ENCODE measurements at regions not wholly inside any gene's neighbourhood (a gene's known extent, or its start where the extent isn't known, plus 50 kb on each side); places are given as distances from the start of the nearest gene placed in this dataset.

DNA sequence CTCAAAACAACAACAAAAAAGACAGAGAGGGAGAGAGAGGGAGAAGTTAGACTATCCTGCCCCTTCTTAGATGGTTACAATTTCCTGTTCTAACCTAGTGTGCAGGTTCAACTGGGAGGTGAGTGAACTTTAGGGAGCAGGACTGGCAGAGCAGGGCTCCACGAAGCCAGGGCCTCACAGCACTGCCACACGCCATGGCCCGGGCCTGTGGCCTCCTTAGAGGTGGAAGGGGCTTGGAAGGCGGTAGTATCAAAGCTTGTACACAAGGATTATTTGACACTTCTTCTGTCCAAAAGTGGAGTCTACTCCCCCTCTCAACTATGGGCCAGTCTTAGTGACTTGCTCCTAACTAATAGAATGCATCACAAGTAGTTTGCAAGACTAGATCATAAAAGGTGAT, 62.9 kb upstream of the TMEM72 start:
- Histone ChIP-seq H3K9me3 (peaks cover 0 to 10% (median 0%) of the 10 kb centered on the region in 3 donors), H3K27me3 (no peaks in the 10 kb centered on the region), H3K36me3 (no peaks in the 10 kb centered on the region), H3K4me1 (no peaks in the 10 kb centered on the region), H3K27ac (no peak overlapping the region), H3K4me3 (no peak overlapping the region)
- ATAC-seq, result no peak
- 100% methylated on average over 4 of the region's 4 CpGs; no CpG with 5 or more reads in 1 of the 2 donors for WGBS, 2 donors (ENCODE audit: low coverage in 1 of 2)
- TF ChIP-seq POLR2A (IDR thresholded peaks at IDR 0.05) (no peak), EP300 (IDR thresholded peaks at IDR 0.05) (no peak), POLR2AphosphoS5 (IDR thresholded peaks at IDR 0.05) (no peak)
- TF ChIP-seq, protein P1, sequence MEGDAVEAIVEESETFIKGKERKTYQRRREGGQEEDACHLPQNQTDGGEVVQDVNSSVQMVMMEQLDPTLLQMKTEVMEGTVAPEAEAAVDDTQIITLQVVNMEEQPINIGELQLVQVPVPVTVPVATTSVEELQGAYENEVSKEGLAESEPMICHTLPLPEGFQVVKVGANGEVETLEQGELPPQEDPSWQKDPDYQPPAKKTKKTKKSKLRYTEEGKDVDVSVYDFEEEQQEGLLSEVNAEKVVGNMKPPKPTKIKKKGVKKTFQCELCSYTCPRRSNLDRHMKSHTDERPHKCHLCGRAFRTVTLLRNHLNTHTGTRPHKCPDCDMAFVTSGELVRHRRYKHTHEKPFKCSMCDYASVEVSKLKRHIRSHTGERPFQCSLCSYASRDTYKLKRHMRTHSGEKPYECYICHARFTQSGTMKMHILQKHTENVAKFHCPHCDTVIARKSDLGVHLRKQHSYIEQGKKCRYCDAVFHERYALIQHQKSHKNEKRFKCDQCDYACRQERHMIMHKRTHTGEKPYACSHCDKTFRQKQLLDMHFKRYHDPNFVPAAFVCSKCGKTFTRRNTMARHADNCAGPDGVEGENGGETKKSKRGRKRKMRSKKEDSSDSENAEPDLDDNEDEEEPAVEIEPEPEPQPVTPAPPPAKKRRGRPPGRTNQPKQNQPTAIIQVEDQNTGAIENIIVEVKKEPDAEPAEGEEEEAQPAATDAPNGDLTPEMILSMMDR (IDR thresholded peaks at IDR 0.05), result no peak

DNA sequence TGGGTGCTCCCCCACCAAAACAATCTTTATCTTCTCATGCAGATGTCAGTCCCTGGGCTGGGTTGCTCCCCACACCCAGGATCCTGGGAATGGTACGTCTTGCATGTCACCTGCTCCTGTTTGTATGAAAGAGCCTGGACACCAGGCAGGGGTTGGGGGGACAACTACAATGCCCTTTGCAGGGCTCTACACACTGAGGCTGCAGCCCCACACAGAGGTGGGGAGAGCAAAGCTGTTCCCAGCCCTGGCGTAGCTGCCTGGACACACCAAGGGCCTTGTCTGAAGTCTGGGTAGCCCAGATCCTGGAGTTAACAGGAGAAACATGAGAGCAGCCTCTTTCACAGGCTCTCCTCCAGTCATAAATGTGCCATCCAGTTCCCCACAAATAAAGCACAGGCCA, 61.2 kb upstream of the TMEM72 start:
- no peaks in the 10 kb centered on the region for H3K27me3 ChIP-seq
- no peaks in the 10 kb centered on the region for H3K36me3 ChIP-seq
- WGBS, 2 donors (ENCODE audit: low coverage in 1 of 2), result 100% methylated on average over 1 of the region's 2 CpGs; no CpG with 5 or more reads in 1 of the 2 donors
- H3K4me3 ChIP-seq, result no peak overlapping the region
- peaks cover 0 to 10% (median 0%) of the 10 kb centered on the region in 3 donors for H3K9me3 ChIP-seq
- ATAC-seq, result no peak
- TF ChIP-seq POLR2A (IDR thresholded peaks at IDR 0.05) (no peak), POLR2AphosphoS5 (IDR thresholded peaks at IDR 0.05) (no peak), EP300 (IDR thresholded peaks at IDR 0.05) (no peak)
- TF ChIP-seq, protein P1 (IDR thresholded peaks at IDR 0.05), result no peak
- no peak overlapping the region for H3K27ac ChIP-seq
- H3K4me1 ChIP-seq, result no peaks in the 10 kb centered on the region

DNA sequence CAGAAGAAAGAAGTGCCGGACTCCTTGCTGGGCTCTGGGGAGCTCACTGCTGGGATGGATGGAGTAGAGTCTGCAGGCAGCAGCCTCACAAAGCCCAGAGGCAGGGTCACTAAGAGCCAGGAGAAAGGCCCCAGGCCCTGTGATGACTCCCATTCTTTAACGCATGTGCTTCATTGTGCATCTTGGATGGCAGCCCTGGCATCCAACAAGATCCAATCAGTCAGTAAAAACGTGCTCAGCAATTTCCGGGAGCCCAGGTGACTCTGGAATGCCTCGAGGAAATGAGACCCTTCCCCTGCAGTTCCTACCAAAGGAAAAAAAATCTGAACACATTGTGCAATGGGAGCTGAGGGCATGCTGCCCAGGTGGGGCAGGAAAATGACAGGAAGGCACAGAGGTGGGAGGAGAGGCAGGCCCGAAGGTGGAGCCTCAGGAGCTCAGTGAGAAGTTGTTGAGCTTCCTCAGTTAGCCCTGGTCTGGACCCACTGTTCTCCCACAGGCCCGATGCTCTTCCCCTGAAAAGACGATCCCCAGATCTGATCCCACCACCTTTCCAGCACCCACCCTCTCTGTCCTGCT, 60.7 kb upstream of the TMEM72 start:
- no peak for ATAC-seq
- H3K36me3 ChIP-seq, result no peaks in the 10 kb centered on the region
- no peaks in the 10 kb centered on the region for H3K4me1 ChIP-seq
- TF ChIP-seq, protein P1 (IDR thresholded peaks at IDR 0.05), result no peak
- TF ChIP-seq POLR2A (IDR thresholded peaks at IDR 0.05), result no peak
- TF ChIP-seq EP300 (IDR thresholded peaks at IDR 0.05), result no peak
- TF ChIP-seq POLR2AphosphoS5 (IDR thresholded peaks at IDR 0.05), result no peak
- peaks cover 0 to 10% (median 0%) of the 10 kb centered on the region in 3 donors for H3K9me3 ChIP-seq
- no peak overlapping the region for H3K4me3 ChIP-seq
- 94% methylated on average over 4 of the region's 8 CpGs; no CpG with 5 or more reads in 1 of the 2 donors for WGBS, 2 donors (ENCODE audit: low coverage in 1 of 2)
- no peaks in the 10 kb centered on the region for H3K27me3 ChIP-seq
- H3K27ac ChIP-seq, result no peak overlapping the region

DNA sequence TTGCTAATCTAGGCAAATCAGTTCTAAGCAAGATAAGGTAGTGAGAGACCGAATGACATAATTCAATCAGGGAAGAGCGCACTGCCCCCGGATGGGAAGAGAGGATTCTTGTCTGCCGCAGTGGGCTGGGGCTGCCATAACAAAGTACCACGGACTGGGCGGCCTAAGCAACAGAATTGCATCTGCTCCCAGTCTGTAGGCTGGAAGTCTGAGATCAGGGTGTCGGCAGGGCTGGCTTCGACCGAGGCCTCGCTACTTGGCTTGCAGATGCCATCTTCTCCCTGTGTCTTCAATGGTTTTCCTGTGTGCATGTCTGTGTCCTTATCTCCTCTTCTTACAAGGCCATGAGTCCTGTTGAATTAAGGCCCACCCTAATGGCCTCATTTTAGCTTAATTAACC, 59.7 kb upstream of the TMEM72 start:
- H3K36me3 ChIP-seq, result no peaks in the 10 kb centered on the region
- no peaks in the 10 kb centered on the region for H3K27me3 ChIP-seq
- peaks cover 0 to 10% (median 0%) of the 10 kb centered on the region in 3 donors for H3K9me3 ChIP-seq
- TF ChIP-seq, protein P1 (IDR thresholded peaks at IDR 0.05), result no peak
- TF ChIP-seq EP300 (IDR thresholded peaks at IDR 0.05) (no peak), POLR2AphosphoS5 (IDR thresholded peaks at IDR 0.05) (no peak), POLR2A (IDR thresholded peaks at IDR 0.05) (no peak)
- no peaks in the 10 kb centered on the region for H3K4me1 ChIP-seq
- WGBS, 2 donors (ENCODE audit: low coverage in 1 of 2), result 93% methylated on average over 3 to 10 of the region's 10 CpGs
- ATAC-seq, result no peak
- no peak overlapping the region for H3K27ac ChIP-seq
- no peak overlapping the region for H3K4me3 ChIP-seq

DNA sequence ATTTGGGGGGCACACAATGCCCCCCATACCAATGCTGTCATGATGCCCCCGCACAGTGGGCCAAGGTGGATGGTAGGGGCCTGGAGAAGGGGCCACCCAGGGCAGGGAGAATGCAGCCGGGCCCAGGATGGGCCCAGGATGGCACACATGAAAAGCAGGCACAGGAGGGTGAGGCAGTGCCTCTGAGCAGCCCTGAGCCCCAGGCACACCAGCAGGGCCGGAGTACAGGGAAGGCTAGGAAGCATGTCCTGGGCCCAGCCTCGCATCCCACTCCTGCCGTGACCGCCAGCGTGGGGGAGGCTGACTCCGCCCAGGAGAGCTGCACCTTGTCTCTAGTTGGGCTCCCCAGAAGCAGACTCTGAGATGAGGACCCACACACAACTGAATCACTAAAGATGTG, 59.3 kb upstream of the TMEM72 start:
- no peaks in the 10 kb centered on the region for H3K4me1 ChIP-seq
- no peak for TF ChIP-seq POLR2A (IDR thresholded peaks at IDR 0.05)
- no peak for TF ChIP-seq POLR2AphosphoS5 (IDR thresholded peaks at IDR 0.05)
- TF ChIP-seq EP300 (IDR thresholded peaks at IDR 0.05), result no peak
- TF ChIP-seq, protein P1 (IDR thresholded peaks at IDR 0.05), result no peak
- WGBS, 2 donors (ENCODE audit: low coverage in 1 of 2), result no CpG with 5 or more reads among the region's 8 CpGs
- no peaks in the 10 kb centered on the region for H3K27me3 ChIP-seq
- no peak overlapping the region for H3K27ac ChIP-seq
- no peak for ATAC-seq
- no peak overlapping the region for H3K4me3 ChIP-seq
- H3K9me3 ChIP-seq, result peaks cover 0 to 10% (median 0%) of the 10 kb centered on the region in 3 donors
- no peaks in the 10 kb centered on the region for H3K36me3 ChIP-seq
